GM18520 (cell line): ENCODE measurements at regions not wholly inside any gene's neighbourhood (a gene's known extent, or its start where the extent isn't known, plus 50 kb on each side); places are given as distances from the start of the nearest gene placed in this dataset.
A peak's percentile ranks its signal among the peaks of the same experiment; 100 is the strongest.
"Not testable (repeated sequence)": the region's sequence is repeated elsewhere in the genome, so short reads cannot be mapped to it uniquely, and the experiment has no call there.

Experiments used
- ATAC-seq: cut with Tn5 transposase; IDR thresholded peaks from one replicate; pipeline ENCODE4 v1.9.1; 2021; ENCODE audit not compliant: unreplicated experiment

- no peak for ATAC-seq
Measured at GRCh38 chrX:42175843-42176242, 252.5 kb upstream of the CASK start.

GRCh38 chrX:42157923-42158322, 234.6 kb upstream of the CASK start:
- not testable (repeated sequence) for ATAC-seq

DNA sequence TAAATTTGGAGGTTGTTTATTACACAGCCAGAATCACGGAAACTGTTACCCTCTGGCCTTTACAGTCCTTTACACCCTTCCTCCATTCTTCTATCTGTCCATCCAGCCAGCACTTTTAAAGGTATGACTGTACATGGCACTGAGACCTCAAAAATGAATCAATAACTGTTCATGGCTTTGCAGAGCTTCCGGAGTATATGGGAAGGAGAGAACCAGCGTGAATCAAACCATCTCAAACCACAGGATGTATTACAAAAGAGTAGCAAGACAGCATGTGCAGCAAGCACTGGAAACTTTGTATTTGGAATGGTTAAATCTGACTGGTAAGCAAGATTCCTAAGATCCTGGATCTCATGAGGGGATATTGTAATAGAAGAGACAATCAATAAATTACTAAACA, 228.5 kb upstream of the CASK start:
- ATAC-seq = no peak

GRCh38 chrX:42149765-42150164, 226.4 kb upstream of the CASK start:
- ATAC-seq = no peak

DNA sequence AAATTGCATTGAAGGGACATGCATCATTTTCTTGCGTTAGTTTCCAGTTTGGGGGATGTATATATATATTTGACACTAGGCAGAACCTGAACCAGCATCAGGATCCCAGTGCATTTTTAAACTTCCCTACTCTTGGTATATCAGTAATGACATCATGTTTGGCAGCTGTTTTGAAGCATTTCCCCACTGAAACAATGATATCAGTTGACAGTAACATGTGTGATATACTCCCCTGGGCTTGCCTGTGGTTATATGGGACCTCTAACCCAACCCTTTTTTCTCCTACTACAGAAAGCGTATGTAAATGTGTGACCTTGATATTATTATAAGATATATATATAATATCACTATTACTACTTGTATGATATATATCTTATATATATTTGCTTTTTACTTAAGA, 225.9 kb upstream of the CASK start:
- ATAC-seq = no peak

DNA sequence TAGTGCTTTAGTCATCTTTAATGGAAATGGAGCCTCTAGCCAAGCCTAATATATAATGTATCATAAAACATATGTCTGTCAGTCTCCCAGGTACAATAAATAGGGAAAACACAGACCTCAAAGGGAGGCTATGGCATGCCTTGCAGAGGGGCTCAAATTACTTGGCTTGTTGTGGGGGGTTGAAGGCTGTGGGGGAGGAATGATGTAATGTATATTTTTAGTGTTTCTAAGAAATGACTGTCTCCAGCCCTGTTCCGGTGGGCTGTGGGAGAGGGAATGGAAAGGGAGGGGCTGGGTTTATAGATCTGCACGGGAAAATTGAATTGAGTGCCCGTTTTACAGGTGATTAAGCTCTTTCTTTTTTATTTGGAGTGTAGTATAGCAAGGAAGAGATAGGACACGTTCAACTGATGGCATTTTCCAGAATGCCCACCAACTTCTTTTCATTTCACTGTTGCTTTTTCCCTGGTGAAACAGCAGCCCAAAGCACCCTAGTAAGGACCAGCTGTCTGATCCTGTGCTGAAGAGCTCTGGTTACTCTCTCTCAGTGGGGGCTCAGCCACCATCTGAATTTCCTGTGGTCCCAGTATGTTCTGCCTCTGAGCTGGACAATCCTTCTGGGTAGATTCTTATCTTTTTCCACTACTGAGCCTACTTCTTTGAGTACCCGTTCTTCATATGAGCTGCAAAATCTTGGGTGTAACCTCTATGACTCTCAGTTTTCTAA, 220.7 kb upstream of the CASK start:
- ATAC-seq = no peak

- ATAC-seq = no peak
Measured at GRCh38 chrX:42140320-42140719, 217.0 kb upstream of the CASK start.

GRCh38 chrX:42135583-42136228, 212.4 kb upstream of the CASK start:
- ATAC-seq = no peak

DNA sequence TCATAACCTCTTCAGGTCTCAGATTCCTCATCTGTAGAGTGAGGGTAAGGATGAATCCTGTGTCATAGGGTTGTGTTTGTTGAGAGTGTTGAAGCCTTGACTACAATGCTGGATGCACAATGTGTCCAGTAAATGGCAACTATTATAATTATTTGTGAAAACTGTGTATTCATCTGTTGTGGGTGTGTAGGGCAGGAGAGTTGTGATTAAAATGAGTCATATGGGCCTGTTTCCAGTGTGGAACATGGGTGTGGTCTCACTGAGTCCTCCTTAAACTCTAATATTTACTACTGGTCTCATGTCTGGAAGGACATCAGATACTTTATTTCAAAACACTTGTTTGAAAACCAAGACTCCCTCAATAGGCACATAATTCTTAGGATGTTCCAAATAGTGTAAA, 208.5 kb upstream of the CASK start:
- no peak for ATAC-seq

- ATAC-seq = no peak
Measured at GRCh38 chrX:42129022-42129940, 205.9 kb upstream of the CASK start.

GRCh38 chrX:42128587-42128986, 205.2 kb upstream of the CASK start:
- no peak for ATAC-seq

GRCh38 chrX:42128020-42128419, 204.7 kb upstream of the CASK start:
- no peak for ATAC-seq

DNA sequence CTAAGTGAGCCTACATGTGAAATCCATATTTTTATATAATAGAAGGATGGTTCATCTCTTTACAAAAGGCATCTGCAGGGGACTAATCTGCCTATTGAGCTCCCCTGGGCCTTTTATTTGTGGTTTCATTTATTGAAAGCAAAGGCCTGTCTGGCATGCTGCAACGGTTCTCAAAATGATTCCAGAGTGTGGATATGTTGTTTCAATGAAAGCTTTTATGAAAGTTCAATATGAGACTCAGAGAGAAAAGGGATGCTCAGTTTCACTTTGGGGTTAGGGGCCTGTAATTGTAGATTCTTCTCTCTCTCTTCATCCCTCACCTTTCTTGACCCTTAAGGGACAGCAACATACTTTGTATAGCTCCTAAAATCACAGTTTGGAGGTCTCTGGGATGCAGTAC, 204.2 kb upstream of the CASK start:
- no peak for ATAC-seq

GRCh38 chrX:42123369-42123768, 200.0 kb upstream of the CASK start:
- no peak for ATAC-seq

DNA sequence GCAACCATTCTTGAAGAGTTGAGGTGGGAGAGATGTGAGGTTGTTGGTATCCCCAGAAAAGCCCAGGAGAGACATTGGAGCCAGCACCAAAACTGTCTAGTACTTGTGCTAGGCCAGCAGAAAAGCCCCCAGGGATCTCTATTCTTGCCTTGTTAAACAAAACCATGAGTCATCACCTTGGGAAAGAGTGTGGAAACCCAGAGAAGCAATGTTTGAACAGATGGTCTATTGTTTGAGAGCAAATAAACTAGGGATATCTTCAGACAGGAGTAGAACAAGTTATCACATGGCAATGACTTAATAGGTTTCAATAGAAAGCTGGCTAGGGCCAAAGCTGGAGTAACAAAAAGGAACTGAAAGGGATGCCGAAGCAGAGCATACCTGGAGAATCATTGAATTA, 195.7 kb upstream of the CASK start:
- ATAC-seq = no peak

DNA sequence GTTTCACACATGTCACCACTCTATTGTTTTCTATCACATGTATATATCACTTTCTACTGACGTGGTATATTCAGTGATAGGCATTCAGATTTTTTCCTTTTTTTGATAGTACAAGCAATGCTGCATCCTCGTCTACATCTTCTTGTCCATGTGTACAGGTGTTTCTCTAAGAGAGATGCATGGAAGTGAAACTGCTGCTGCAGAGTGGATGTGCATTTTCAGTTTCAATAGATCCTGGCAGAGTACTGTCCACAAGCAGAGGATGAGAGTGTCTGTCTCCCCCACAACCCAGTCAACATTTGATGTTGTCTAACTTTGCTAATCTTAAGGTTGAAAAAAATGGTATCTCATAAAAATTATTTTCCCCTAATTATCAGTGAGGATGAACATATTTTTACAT, 194.0 kb upstream of the CASK start:
- no peak for ATAC-seq

GRCh38 chrX:42109428-42109827, 186.1 kb upstream of the CASK start:
- ATAC-seq = no peak

- ATAC-seq = peak; percentile 65
Measured at GRCh38 chrX:42107495-42108488, 184.4 kb upstream of the CASK start.

DNA sequence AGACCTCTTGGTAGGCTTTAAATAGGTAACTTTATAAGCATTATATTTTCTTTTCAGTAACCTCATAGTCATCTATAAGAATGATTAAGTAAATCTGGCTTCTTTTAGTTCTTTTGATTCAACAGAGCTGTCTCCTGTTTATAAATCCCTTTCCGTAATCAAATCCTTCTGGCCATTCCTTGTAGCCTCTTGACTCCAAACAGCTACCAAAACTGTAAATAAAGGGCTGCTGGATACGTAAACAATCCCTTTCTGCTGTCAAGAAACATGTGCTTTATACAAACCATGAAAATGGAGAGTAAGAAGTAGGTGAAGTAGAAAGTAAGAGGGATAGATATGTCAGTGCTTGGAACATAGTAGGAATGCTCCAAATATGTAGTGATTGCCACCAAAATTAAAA, 183.2 kb upstream of the CASK start:
- no peak for ATAC-seq

DNA sequence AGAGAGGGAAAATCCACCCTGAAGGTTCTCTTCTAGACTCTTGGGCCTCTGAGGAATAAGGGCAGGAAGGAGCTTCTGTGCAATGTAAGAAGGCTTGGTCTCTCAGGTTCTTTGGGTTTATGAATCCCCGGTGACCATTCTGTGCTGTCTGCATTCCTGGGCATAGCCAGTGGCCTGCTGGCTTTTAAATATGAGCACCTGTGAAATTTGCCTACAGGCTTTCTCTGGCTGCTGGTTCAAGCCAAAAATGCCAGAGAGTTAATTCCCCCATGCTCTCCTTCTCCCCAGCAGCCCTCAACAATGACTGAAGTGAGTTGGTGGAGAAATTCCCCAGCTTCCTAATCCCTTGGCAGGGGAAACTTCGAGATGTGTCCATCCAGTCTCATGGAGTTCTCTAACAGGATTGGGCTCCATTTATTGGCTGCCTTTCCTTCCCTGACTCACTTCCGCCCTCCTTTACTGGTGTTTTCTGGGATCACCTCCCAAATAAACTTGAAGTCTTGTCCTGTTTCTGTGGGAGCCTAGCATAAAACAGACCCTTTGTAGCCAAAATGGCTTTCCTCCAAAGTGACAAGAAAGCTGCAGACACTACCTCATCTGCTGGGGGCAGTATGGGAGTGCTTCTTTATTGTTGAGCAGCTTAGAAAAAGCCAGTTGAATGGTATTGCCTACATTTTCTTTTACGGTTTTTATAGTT, 179.4 kb upstream of the CASK start:
- no peak for ATAC-seq
